ENCODE measurements at regions not wholly inside any gene's neighbourhood (a gene's known extent, or its start where the extent isn't known, plus 50 kb on each side); places are given as distances from the start of the nearest gene placed in this dataset.

GRCh38 chr17:13981881-13982280 lies 87.4 kb upstream of the COX10 start:
- no peak for TF ChIP-seq TAF1 (IDR thresholded peaks at IDR 0.05; ENCODE audit: low read depth)
- TF ChIP-seq RAD21 (IDR thresholded peaks at IDR 0.05; ENCODE audit: low read depth): no peak
- no peak for TF ChIP-seq TEAD4 (IDR thresholded peaks at IDR 0.05)
- no peak for TF ChIP-seq ZBTB7A (IDR thresholded peaks at IDR 0.05; ENCODE audit: low read depth)
- TF ChIP-seq USF1 (IDR thresholded peaks at IDR 0.05): no peak
- no peak for TF ChIP-seq REST (IDR thresholded peaks at IDR 0.05; ENCODE audit: low read depth)
- TF ChIP-seq EP300 (IDR thresholded peaks at IDR 0.05; ENCODE audit: borderline replicate concordance): no peak
- TF ChIP-seq TCF12 (IDR thresholded peaks at IDR 0.05; ENCODE audit: low read depth): no peak
- no peak for TF ChIP-seq EGR1 (IDR thresholded peaks at IDR 0.05)
- TF ChIP-seq YY1 (IDR thresholded peaks at IDR 0.05; ENCODE audit: low read depth): no peak
- TF ChIP-seq FOXM1 (IDR thresholded peaks at IDR 0.05; ENCODE audit: borderline replicate concordance, low read depth): no peak
- TF ChIP-seq MAX (IDR thresholded peaks at IDR 0.05): no peak
- TF ChIP-seq CREB1 (IDR thresholded peaks at IDR 0.05; ENCODE audit: low read depth): no peak
- no peak for TF ChIP-seq NFIC (IDR thresholded peaks at IDR 0.05)

- no peak for TF ChIP-seq FOXM1 (IDR thresholded peaks at IDR 0.05; ENCODE audit: borderline replicate concordance, low read depth)
- no peak for TF ChIP-seq NFIC (IDR thresholded peaks at IDR 0.05)
- no peak for TF ChIP-seq YY1 (IDR thresholded peaks at IDR 0.05; ENCODE audit: low read depth)
- TF ChIP-seq TCF12 (IDR thresholded peaks at IDR 0.05; ENCODE audit: low read depth): no peak
- TF ChIP-seq TEAD4 (IDR thresholded peaks at IDR 0.05): no peak
- no peak for TF ChIP-seq EGR1 (IDR thresholded peaks at IDR 0.05)
- no peak for TF ChIP-seq CREB1 (IDR thresholded peaks at IDR 0.05; ENCODE audit: low read depth)
- TF ChIP-seq TAF1 (IDR thresholded peaks at IDR 0.05; ENCODE audit: low read depth): no peak
Measured at GRCh38 chr17:13984956-13985355, 84.3 kb upstream of the COX10 start.

GRCh38 chr17:13986855-13987254 lies 82.4 kb upstream of the COX10 start:
- no peak for TF ChIP-seq CEBPB (IDR thresholded peaks at IDR 0.05)
- no peak for TF ChIP-seq REST (IDR thresholded peaks at IDR 0.05; ENCODE audit: low read depth)
- TF ChIP-seq TAF1 (IDR thresholded peaks at IDR 0.05; ENCODE audit: low read depth): no peak
- no peak for TF ChIP-seq TEAD4 (IDR thresholded peaks at IDR 0.05)
- no peak for TF ChIP-seq TCF12 (IDR thresholded peaks at IDR 0.05; ENCODE audit: low read depth)
- no peak for TF ChIP-seq CREB1 (IDR thresholded peaks at IDR 0.05; ENCODE audit: low read depth)

- TF ChIP-seq ZBTB7A (IDR thresholded peaks at IDR 0.05; ENCODE audit: low read depth) (no peak), TCF12 (IDR thresholded peaks at IDR 0.05; ENCODE audit: low read depth) (no peak), YY1 (IDR thresholded peaks at IDR 0.05; ENCODE audit: low read depth) (no peak), REST (IDR thresholded peaks at IDR 0.05; ENCODE audit: low read depth) (no peak), TEAD4 (IDR thresholded peaks at IDR 0.05) (no peak), CREB1 (IDR thresholded peaks at IDR 0.05; ENCODE audit: low read depth) (no peak), MAX (IDR thresholded peaks at IDR 0.05) (no peak), EGR1 (IDR thresholded peaks at IDR 0.05) (no peak)
Measured at GRCh38 chr17:13989138-13989537, 80.2 kb upstream of the COX10 start.

GRCh38 chr17:13993106-13993505 lies 76.2 kb upstream of the COX10 start:
- TF ChIP-seq EGR1 (IDR thresholded peaks at IDR 0.05) (no peak), FOXM1 (IDR thresholded peaks at IDR 0.05; ENCODE audit: borderline replicate concordance, low read depth) (no peak), NFIC (IDR thresholded peaks at IDR 0.05) (no peak), MAX (IDR thresholded peaks at IDR 0.05) (no peak), ZBTB7A (IDR thresholded peaks at IDR 0.05; ENCODE audit: low read depth) (no peak), EP300 (IDR thresholded peaks at IDR 0.05; ENCODE audit: borderline replicate concordance) (no peak), TEAD4 (IDR thresholded peaks at IDR 0.05) (no peak), CEBPB (IDR thresholded peaks at IDR 0.05) (no peak), TCF12 (IDR thresholded peaks at IDR 0.05; ENCODE audit: low read depth) (no peak), RAD21 (IDR thresholded peaks at IDR 0.05; ENCODE audit: low read depth) (no peak), USF1 (IDR thresholded peaks at IDR 0.05) (no peak), CREB1 (IDR thresholded peaks at IDR 0.05; ENCODE audit: low read depth) (no peak), TAF1 (IDR thresholded peaks at IDR 0.05; ENCODE audit: low read depth) (no peak), REST (IDR thresholded peaks at IDR 0.05; ENCODE audit: low read depth) (no peak), YY1 (IDR thresholded peaks at IDR 0.05; ENCODE audit: low read depth) (no peak)
